H1 (cell line): ENCODE measurements at regions not wholly inside any gene's neighbourhood (a gene's known extent, or its start where the extent isn't known, plus 50 kb on each side); places are given as distances from the start of the nearest gene placed in this dataset.

Experiments
- CBX5 ChIP-seq: fragments of 300-800, 300-1000 bp; sonication (generic); IDR thresholded peaks from 2 replicates; pipeline ENCODE4 v1.7.1; 2016; ENCODE audit warnings: antibody characterized with exemption, low read length, low read depth
- E2F6 ChIP-seq: IDR thresholded peaks from 2 replicates; pipeline ENCODE4 v1.6.1; 2012; ENCODE audit warnings: inconsistent platforms
- EGR1 ChIP-seq: IDR thresholded peaks from 2 replicates; pipeline ENCODE4 v1.6.1; 2011; ENCODE audit warnings: low read depth, low read length, borderline replicate concordance
- JUND ChIP-seq: IDR thresholded peaks from 2 replicates; pipeline ENCODE4 v1.6.1; 2011; ENCODE audit warnings: mild to moderate bottlenecking, improper control_type of control experiment, low read length
- RAD21 ChIP-seq, 2 experiments: IDR thresholded peaks in 1 of 2; conservative IDR thresholded peaks in 1 of 2; 2 replicates each; pipeline ENCODE4 v1.6.1; 2011; ENCODE audit warnings: low read depth in 2 of 2, low read length in 2 of 2, improper control_type of control experiment in 1 of 2, inconsistent platforms in 1 of 2, mild to moderate bottlenecking in 1 of 2, moderate library complexity in 1 of 2

DNA sequence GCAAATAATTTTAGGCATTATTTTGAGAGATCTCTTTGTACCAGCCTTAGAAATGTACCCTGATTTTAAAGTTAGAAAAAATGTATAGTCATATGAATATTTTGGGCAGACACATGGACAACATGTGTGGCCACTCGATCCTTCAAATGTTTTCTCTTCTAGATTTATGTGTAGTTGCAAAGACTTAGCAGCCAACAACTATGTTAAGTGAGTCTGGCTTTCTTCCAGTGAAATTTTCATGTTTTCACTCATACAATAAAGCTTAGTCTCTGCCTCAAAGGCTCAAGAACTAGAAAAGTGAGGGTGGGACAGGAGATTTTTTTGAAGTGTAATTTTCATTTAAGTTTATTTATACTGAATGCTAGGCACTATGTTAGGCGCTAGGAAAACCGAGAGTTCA lies 207.7 kb upstream of the DACH1 start (continued):
- TF ChIP-seq E2F6 (no peak), EGR1 (no peak), JUND (no peak), CBX5 (no peak), RAD21 (IDR thresholded peaks at IDR 0.05 in 1 of 2, conservative IDR thresholded peaks at IDR 0.05 in 1 of 2; ENCODE audit: low read depth in 2 of 2, low read length in 2 of 2) (no peak)
- TF ChIP-seq, all 59 proteins: peak for 0
